Heart right ventricle (tissue), 16 donors: ENCODE measurements at regions not wholly inside any gene's neighbourhood (a gene's known extent, or its start where the extent isn't known, plus 50 kb on each side); places are given as distances from the start of the nearest gene placed in this dataset.

Experiments used
- ATAC-seq, 8 donors: fragments of 200-7000 bp; cut with Tn5 transposase; one replicate each; pipeline ENCODE4 v1.9.1; 2020; ENCODE audit warnings: mild to moderate bottlenecking in 8 of 8, moderate library complexity in 8 of 8, moderate number of reproducible peaks in 1 of 8
- DNase-seq, 2 donors: peaks; one replicate each; pipeline ENCODE4 v3.0.0-alpha.2; 2020
- H3K27ac ChIP-seq, 10 donors: fragments of 200-600 bp; sonication (generic) in 2 of 10; one replicate each; pipeline versions ENCODE4 v1.5.0 to v1.8.0; 2020 to 2022; ENCODE audit warnings: mild to moderate bottlenecking in 3 of 10
- H3K27me3 ChIP-seq, 7 donors: fragments of 200-600 bp; one replicate each; pipeline ENCODE4 v1.8.0; 2021 to 2022; ENCODE audit warnings: mild to moderate bottlenecking in 2 of 7
- H3K36me3 ChIP-seq, 9 donors: fragments of 200-600 bp; sonication (generic) in 1 of 9; one replicate each; pipeline versions ENCODE4 v1.5.0 to v1.8.0; 2020 to 2022; ENCODE audit warnings: mild to moderate bottlenecking in 2 of 9
- H3K4me1 ChIP-seq, 9 donors: fragments of 200-600 bp; sonication (generic) in 1 of 9; one replicate each; pipeline versions ENCODE4 v1.5.0 to v1.8.0; 2020 to 2022; ENCODE audit warnings: mild to moderate bottlenecking in 4 of 9
- H3K4me3 ChIP-seq, 10 donors: fragments of 200-600 bp; sonication (generic) in 2 of 10; one replicate each; pipeline versions ENCODE4 v1.5.0 to v1.8.0; 2020 to 2022; ENCODE audit warnings: mild to moderate bottlenecking in 7 of 10, moderate library complexity in 2 of 10
- H3K9me3 ChIP-seq, 11 donors: fragments of 200-600 bp in 10 of 11; sonication (generic) in 2 of 11; one replicate each; pipeline versions ENCODE4 v1.5.0 to v1.8.0; 2013 to 2022; ENCODE audit warnings: mild to moderate bottlenecking in 2 of 11, control low read depth in 1 of 11, moderate library complexity in 1 of 11
- WGBS, 2 donors: extraction: QIAGEN DNeasy Blood & Tissue Kit; methylation state at CpG; one replicate each; pipeline ENCODE4 v1.1.7; 2013; ENCODE audit warnings: inconsistent platforms in 1 of 2; 5-methylcytosine and 5-hydroxymethylcytosine counted together
- intact Hi-C, 10 donors: fragments of 100-400 bp; cut with DNase I; formaldehyde crosslinking; loops; one replicate each; pipeline versions ENCODE4 v1.11.1 to v1.14.2; 2022
- TF ChIP-seq, protein P1 (sequence below), 9 donors: fragments of 200-600 bp; sonication (generic) in 2 of 9; IDR thresholded peaks; one replicate each; pipeline versions ENCODE4 v1.5.0 to v1.8.0; 2021 to 2022; ENCODE audit warnings: antibody characterized with exemption in 9 of 9, mild to moderate bottlenecking in 5 of 9, moderate library complexity in 1 of 9
- donor health status: Arrhythmogenic right ventricular cardiomyopathy.
- donor health status: ischemic (EF 13 %, LVEDD 7.1; RV severe dilation, severe dysfunction).
- donor health status: healthy with polysubstance abuse.
- donor health status: DM: no; HTN: yes; CAD: no.
- donor health status: DM: no; HTN: no; CAD: no.
- donor health status: ischemic (EF 25% LVEDD 6.9; RV normal size, moderate dysfunction).
- donor health status: ischemic (EF 25% LVEDD 5.7; RV mildly dilated, moderate dysfunction).
- donor health status: healthy.
- donor health status: DM: yes; HTN: yes; CAD: no.
- donor health status: Ischemic cardiomyopathy.
- donor health status: ischemic (EF 35%, LVEDD 5.7; RV mildly dilated, moderate dysfunction).
- donor health status: nonischemic (EF 11% LVEDD 7.7; RV severe dilation, severe dysfunction).
- donor health status: DM: yes; HTN: yes; CAD: no.
- donor health status: PGD.
- donor health status: ischemic (EF 29% LVEDD 5.4; RV normal size, mild dysfunction).
- donor health status: nonischemic (EF 23%, LVEDD 6.1; RV moderate dilation, normal function).

DNA sequence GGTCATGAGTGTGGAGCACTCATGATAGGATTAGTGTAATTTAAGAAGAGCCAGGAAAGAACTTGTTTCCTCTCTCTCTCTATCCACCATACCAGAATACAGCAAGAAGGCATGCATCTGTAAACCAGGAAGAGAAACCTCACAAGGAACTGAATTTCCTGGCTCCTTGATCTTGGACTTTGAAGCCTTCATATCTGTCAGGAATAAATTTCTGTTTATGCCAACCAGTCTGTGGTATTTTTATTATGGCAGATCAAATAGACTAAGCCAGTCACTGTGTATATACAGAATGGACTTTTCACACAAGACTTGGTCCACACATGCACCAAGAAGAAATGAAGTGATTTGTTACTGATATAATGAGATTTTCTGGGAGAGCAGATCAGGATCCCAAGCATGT is 930.1 kb upstream of the TMEFF2 start:
- no peak for ATAC-seq
- no peak overlapping the region for H3K4me3 ChIP-seq
- H3K27ac ChIP-seq, result no peak overlapping the region
- no peaks in the 10 kb centered on the region for H3K27me3 ChIP-seq
- no peaks in the 10 kb centered on the region for H3K9me3 ChIP-seq
- H3K4me1 ChIP-seq, result no peaks in the 10 kb centered on the region
- TF ChIP-seq, protein P1, sequence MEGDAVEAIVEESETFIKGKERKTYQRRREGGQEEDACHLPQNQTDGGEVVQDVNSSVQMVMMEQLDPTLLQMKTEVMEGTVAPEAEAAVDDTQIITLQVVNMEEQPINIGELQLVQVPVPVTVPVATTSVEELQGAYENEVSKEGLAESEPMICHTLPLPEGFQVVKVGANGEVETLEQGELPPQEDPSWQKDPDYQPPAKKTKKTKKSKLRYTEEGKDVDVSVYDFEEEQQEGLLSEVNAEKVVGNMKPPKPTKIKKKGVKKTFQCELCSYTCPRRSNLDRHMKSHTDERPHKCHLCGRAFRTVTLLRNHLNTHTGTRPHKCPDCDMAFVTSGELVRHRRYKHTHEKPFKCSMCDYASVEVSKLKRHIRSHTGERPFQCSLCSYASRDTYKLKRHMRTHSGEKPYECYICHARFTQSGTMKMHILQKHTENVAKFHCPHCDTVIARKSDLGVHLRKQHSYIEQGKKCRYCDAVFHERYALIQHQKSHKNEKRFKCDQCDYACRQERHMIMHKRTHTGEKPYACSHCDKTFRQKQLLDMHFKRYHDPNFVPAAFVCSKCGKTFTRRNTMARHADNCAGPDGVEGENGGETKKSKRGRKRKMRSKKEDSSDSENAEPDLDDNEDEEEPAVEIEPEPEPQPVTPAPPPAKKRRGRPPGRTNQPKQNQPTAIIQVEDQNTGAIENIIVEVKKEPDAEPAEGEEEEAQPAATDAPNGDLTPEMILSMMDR (IDR thresholded peaks at IDR 0.05), result no peak
- no peak for DNase-seq
- intact Hi-C loops, result no loop called here
- no peaks in the 10 kb centered on the region for H3K36me3 ChIP-seq

DNA sequence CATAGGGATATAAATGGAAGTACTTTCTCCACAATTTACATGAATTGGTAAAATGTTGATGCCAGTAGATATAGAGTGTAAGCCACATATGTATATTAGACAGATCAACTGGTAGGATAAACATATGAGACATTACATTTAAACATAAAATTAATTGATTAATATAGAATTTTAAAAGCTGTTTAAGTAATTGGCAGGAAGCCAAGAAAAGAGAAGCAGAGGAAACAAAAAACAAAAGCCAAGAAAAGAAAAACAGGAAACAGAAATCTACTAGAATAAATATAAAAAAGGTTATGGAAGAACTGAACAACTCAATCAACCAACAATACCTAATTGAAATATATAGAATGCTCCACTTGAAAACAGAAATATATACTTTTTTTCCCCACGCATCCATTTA is 920.1 kb upstream of the TMEFF2 start:
- no peak for DNase-seq
- Histone ChIP-seq H3K36me3 (no peaks in the 10 kb centered on the region), H3K4me3 (no peak overlapping the region), H3K4me1 (no peaks in the 10 kb centered on the region), H3K27ac (no peak overlapping the region), H3K9me3 (peaks cover 0 to 5% (median 0%) of the 10 kb centered on the region in 11 donors), H3K27me3 (no peaks in the 10 kb centered on the region)
- no peak for ATAC-seq
- TF ChIP-seq, protein P1 (IDR thresholded peaks at IDR 0.05), result no peak
- intact Hi-C loops, result no loop called here
- 81 to 96% methylated on average over 1 of the region's 1 CpG for WGBS, 2 donors

GRCh38 chr2:193112986-193113385 is 918.3 kb upstream of the TMEFF2 start:
- TF ChIP-seq, protein P1 (IDR thresholded peaks at IDR 0.05), result no peak
- H3K36me3 ChIP-seq, result no peaks in the 10 kb centered on the region
- H3K27ac ChIP-seq, result no peak overlapping the region
- H3K27me3 ChIP-seq, result no peaks in the 10 kb centered on the region
- DNase-seq, result no peak
- intact Hi-C loops, result no loop called here
- no peaks in the 10 kb centered on the region for H3K4me1 ChIP-seq
- H3K4me3 ChIP-seq, result no peak overlapping the region
- ATAC-seq, result no peak
- H3K9me3 ChIP-seq, result peaks cover 0 to 5% (median 0%) of the 10 kb centered on the region in 11 donors
- WGBS, 2 donors, result 84 to 85% methylated on average over 1 of the region's 1 CpG

- Histone ChIP-seq H3K36me3 (no peaks in the 10 kb centered on the region), H3K4me1 (no peaks in the 10 kb centered on the region), H3K4me3 (no peak overlapping the region), H3K27ac (no peak overlapping the region), H3K9me3 (peaks cover 0 to 6% (median 0%) of the 10 kb centered on the region in 11 donors), H3K27me3 (no peaks in the 10 kb centered on the region)
- TF ChIP-seq, protein P1 (IDR thresholded peaks at IDR 0.05), result no peak
- intact Hi-C loops, result no loop called here
- 73 to 88% methylated on average over 1 of the region's 1 CpG for WGBS, 2 donors
- DNase-seq (no peak), ATAC-seq (no peak)
These were observed 908.3 kb upstream of the TMEFF2 start for GRCh38 chr2:193103064-193103463.

GRCh38 chr2:193101591-193101990 is 906.9 kb upstream of the TMEFF2 start:
- Histone ChIP-seq H3K4me1 (no peaks in the 10 kb centered on the region), H3K27ac (no peak overlapping the region), H3K27me3 (no peaks in the 10 kb centered on the region), H3K36me3 (no peaks in the 10 kb centered on the region), H3K9me3 (peaks cover 0 to 6% (median 0%) of the 10 kb centered on the region in 11 donors), H3K4me3 (no peak overlapping the region)
- no peak for ATAC-seq
- intact Hi-C loops, result no loop called here
- TF ChIP-seq, protein P1 (IDR thresholded peaks at IDR 0.05), result no peak
- 89 to 92% methylated on average over 5 of the region's 5 CpGs for WGBS, 2 donors
- no peak for DNase-seq
